Fibroblast of the aortic adventitia (primary cell): ENCODE measurements at regions not wholly inside any gene's neighbourhood (a gene's known extent, or its start where the extent isn't known, plus 50 kb on each side); places are given as distances from the start of the nearest gene placed in this dataset.

Experiments used
- DNase-seq: peaks from one replicate; pipeline ENCODE4 v3.0.0-alpha.2; 2010; ENCODE audit warnings: low read depth
- H3K4me3 ChIP-seq: 2 replicates; pipeline ENCODE4 v1.5.1; 2011; ENCODE audit warnings: low read depth, mild to moderate bottlenecking, control low read depth, low read length, moderate library complexity
- TF ChIP-seq, protein P1 (sequence below): IDR thresholded peaks from 2 replicates; pipeline ENCODE4 v1.5.1; 2011; ENCODE audit warnings: mild to moderate bottlenecking, low read length, control low read depth, inconsistent platforms; ENCODE audit not compliant: insufficient read depth

GRCh38 chr22:48376428-48376827 lies 1451.2 kb downstream of the BRD1 start:
- TF ChIP-seq, protein P1, sequence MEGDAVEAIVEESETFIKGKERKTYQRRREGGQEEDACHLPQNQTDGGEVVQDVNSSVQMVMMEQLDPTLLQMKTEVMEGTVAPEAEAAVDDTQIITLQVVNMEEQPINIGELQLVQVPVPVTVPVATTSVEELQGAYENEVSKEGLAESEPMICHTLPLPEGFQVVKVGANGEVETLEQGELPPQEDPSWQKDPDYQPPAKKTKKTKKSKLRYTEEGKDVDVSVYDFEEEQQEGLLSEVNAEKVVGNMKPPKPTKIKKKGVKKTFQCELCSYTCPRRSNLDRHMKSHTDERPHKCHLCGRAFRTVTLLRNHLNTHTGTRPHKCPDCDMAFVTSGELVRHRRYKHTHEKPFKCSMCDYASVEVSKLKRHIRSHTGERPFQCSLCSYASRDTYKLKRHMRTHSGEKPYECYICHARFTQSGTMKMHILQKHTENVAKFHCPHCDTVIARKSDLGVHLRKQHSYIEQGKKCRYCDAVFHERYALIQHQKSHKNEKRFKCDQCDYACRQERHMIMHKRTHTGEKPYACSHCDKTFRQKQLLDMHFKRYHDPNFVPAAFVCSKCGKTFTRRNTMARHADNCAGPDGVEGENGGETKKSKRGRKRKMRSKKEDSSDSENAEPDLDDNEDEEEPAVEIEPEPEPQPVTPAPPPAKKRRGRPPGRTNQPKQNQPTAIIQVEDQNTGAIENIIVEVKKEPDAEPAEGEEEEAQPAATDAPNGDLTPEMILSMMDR: no peak
- no peak for DNase-seq
- H3K4me3 ChIP-seq: no peak overlapping the region

- TF ChIP-seq, protein P1: no peak
Observed at GRCh38 chr22:48373626-48374173, 1454.0 kb downstream of the BRD1 start.

DNA sequence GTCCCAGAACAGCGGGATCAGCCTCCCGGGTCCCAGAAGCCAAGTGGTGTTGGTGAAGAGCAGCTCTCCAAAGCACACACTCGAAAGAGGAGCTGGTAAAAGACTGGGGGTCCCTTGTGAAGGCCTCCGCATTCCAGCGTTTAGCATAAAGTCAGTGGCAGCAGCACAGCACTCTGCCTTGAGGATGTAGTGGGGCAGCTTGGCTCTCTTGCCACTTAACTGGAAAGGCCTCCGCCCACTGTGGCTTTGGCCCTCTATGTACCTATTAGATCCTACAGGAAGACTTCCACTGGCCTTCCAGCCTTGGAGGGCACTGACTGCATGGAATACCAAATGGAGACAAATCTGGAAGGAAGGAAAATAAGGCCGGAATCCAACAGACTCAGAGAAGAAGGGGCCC lies 1455.3 kb downstream of the BRD1 start:
- TF ChIP-seq, protein P1: no peak

More at GRCh38 chr22:48373626-48374173, 1454.0 kb downstream of the BRD1 start:
- no peak overlapping the region for H3K4me3 ChIP-seq
- no peak for DNase-seq

DNA sequence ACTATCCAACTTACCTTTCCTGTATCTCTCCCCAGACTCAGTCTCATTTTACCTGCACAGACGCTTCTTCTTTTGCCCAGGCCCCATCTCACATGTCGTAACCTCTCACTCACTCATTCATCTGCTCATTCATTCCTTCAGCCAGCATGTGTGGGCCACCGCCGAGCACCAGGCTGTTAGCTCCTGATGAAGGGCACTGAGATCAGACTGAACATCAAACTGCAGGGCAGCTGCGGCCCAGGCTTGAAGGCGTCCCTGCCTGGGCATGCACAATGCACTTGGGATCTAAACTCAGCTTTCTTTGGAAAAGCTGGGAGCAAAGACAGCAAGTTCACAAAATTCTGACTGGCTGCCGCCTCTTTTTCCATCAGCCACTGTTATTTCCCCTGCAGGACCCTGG lies 1456.3 kb downstream of the BRD1 start:
- no peak for DNase-seq
- no peak overlapping the region for H3K4me3 ChIP-seq
- TF ChIP-seq, protein P1: no peak

More for the DNA sequence above, 1455.3 kb downstream of the BRD1 start:
- no peak overlapping the region for H3K4me3 ChIP-seq
- DNase-seq: no peak

DNA sequence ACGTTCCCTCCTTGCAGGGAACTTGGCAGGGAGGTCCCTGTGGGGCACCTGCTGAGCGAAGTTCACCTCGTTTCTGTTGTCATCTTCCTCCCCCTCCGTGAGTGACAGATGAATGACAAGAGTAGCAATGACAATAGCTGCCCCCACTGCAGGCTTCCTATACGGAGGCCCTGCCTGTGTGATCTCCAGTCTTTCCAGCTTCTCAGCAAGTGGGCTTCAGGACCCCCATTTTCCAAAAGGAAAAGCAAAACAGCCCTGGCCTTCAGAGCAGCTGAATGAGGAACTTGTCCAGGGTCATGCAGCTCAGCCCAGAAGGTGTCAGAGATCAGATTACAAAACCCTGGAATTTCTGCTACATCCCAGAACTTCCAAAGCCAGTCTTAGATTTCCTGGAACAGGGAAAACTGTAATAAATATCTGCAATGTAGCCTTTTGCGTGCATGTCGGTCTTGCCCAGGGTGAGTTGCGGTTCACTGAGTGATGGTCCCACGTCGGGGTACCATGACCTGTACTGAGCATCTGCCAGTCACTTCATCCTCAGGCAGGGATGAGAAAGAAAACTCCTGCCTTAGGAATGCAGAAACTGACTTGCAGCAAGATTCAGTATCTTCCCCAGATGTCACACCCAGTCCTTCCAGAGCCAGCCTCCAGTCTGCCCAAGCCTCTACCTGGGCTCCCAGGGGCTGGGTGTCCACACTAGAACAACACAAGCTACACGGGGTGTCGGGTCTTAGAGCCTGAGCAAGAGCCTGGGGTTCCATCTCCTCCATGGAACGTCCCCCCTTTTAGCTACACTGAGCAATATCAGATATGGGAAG lies 1457.0 kb downstream of the BRD1 start:
- no peak for DNase-seq

DNA sequence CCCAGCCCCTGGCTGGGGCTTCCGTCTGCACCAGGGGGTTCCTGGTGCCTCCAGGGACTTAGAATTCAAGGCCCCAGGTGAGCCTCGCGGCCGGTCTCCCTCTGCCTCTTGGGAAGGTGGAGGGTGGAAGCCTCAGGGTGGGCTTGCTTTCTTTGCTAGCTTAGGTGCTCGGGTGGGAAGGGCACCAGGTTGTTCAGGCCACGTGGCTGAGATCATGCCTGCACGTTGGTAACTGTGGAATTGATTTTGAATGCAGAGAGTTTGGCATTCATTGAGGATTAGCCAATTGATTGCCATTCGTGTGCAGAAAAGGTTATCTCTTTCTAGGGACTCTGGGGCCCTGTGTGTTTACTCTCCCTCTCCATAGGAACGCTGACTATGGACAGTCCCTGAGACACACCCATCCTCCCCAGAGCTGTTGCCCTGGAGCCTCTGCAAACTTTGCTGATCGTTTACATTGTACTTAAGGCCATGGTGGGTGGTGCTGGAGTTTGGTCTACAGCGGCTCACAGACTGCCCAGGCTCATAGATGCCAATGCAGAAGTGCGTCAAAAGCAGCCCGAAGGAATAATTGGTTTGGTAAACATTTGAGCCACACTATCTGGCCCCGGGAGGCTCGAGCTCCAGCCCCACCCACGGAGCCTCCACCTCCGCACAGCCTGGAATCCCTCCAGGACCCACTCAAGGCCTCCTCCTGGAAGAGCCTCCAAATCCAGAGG lies 1457.7 kb downstream of the BRD1 start:
- no peak overlapping the region for H3K4me3 ChIP-seq
- DNase-seq: no peak
- TF ChIP-seq, protein P1: no peak

More for the DNA sequence above, 1457.0 kb downstream of the BRD1 start:
- H3K4me3 ChIP-seq: no peak overlapping the region
- TF ChIP-seq, protein P1: no peak
